ENCODE measurements at regions not wholly inside any gene's neighbourhood (a gene's known extent, or its start where the extent isn't known, plus 50 kb on each side); places are given as distances from the start of the nearest gene placed in this dataset. TPM values are rescaled to one million over a fixed set of nuclear protein-coding genes. Genes with fewer than 3 reads are reported as not detected.

Small RNA genes in the stretch of these regions (small RNA-seq; reads per million reads assigned to genes)
- not detected for gene AC104073.1
- not detected for gene SNORA15B-1
- not detected for gene SNORA22C

All from ovary (tissue), 1 donor.